MCF 10A (cell line): ENCODE measurements at regions not wholly inside any gene's neighbourhood (a gene's known extent, or its start where the extent isn't known, plus 50 kb on each side); places are given as distances from the start of the nearest gene placed in this dataset.

Experiments used
- BruUV-seq: library from RNA; stranded (reverse); fragments of 400-500 nt; replicated peaks from 2 replicates; lab custom pipeline; 2021; lab: Mats Ljungman, UMichigan
- CTCF ChIA-PET: fragments of 300-600 bp; sonication (Branson Sonifier 250); formaldehyde crosslinking; extraction: SDS; loops from one replicate; lab custom pipeline; 2021; ENCODE audit warnings: antibody characterized with exemption, inconsistent platforms; lab: Yijun Ruan, JAX
- POLR2A ChIA-PET: fragments of 300-600, 350-650 bp; sonication (Branson Sonifier 250); formaldehyde crosslinking; extraction: SDS; loops from one replicate; lab custom pipeline; 2020; ENCODE audit warnings: antibody characterized with exemption, inconsistent platforms; lab: Yijun Ruan, JAX
- DNase-seq: peaks from one replicate; pipeline ENCODE4 v3.0.0-alpha.2; 2018; ENCODE audit not compliant: unreplicated experiment
- H3K27ac Mint-ChIP-seq: one replicate; pipeline ENCODE4 v1.8.0; 2022; ENCODE audit warnings: mild to moderate bottlenecking, low read depth, mixed read lengths; ENCODE audit not compliant: unreplicated experiment
- H3K27me3 Mint-ChIP-seq: one replicate; pipeline ENCODE4 v1.8.0; 2022; ENCODE audit warnings: mixed read lengths; ENCODE audit not compliant: insufficient read depth, unreplicated experiment
- H3K36me3 Mint-ChIP-seq: one replicate; pipeline ENCODE4 v1.8.0; 2022; ENCODE audit warnings: mild to moderate bottlenecking, moderate library complexity, mixed read lengths; ENCODE audit not compliant: insufficient read depth, unreplicated experiment
- H3K4me1 Mint-ChIP-seq: one replicate; pipeline ENCODE4 v1.8.0; 2022; ENCODE audit warnings: mixed read lengths; ENCODE audit not compliant: insufficient read depth, unreplicated experiment
- H3K4me3 Mint-ChIP-seq: one replicate; pipeline ENCODE4 v1.8.0; 2022; ENCODE audit warnings: mild to moderate bottlenecking, moderate library complexity, mixed read lengths; ENCODE audit not compliant: unreplicated experiment
- H3K9me3 Mint-ChIP-seq: one replicate; pipeline ENCODE4 v1.8.0; 2022; ENCODE audit warnings: mixed read lengths; ENCODE audit not compliant: unreplicated experiment
- CTCF ChIP-seq: fragments of 200-600 bp; IDR thresholded peaks from one replicate; pipeline ENCODE4 v1.8.0; 2022; ENCODE audit warnings: antibody characterized with exemption, mild to moderate bottlenecking; ENCODE audit not compliant: unreplicated experiment
- intact Hi-C: fragments of 100-400 bp; cut with micrococcal nuclease; formaldehyde crosslinking; loops from 2 replicates; pipeline ENCODE4 v1.14.1; 2022

GRCh38 chr11:133714471-133715375 is 130.6 kb downstream of the SPATA19 start:
- no TSS peak for BruUV-seq
- Mint-ChIP-seq H3K27me3 (peaks cover 21% of the 10 kb centered on the region), H3K4me3 (no peak overlapping the region), H3K36me3 (no peaks in the 10 kb centered on the region), H3K9me3 (peaks cover 8% of the 10 kb centered on the region), H3K4me1 (no peaks in the 10 kb centered on the region), H3K27ac (no peak overlapping the region)
- POLR2A ChIA-PET: interaction anchor here (0.6 kb wide), 1 partner anchor 17 kb away, joined by 3 read pairs; no protein-coding TSS in a partner anchor
- TF ChIP-seq CTCF: no peak
- CTCF ChIA-PET: no interaction called here
- DNase-seq: no peak
- intact Hi-C loops: no loop called here

- H3K4me3 Mint-ChIP-seq: no peak overlapping the region
- intact Hi-C loops: no loop called here
- H3K27me3 Mint-ChIP-seq: peaks cover 21% of the 10 kb centered on the region
- TF ChIP-seq CTCF: no peak
- CTCF ChIA-PET: no interaction called here
- H3K4me1 Mint-ChIP-seq: no peaks in the 10 kb centered on the region
- POLR2A ChIA-PET: no interaction called here
- H3K9me3 Mint-ChIP-seq: peaks cover 8% of the 10 kb centered on the region
- no peak for DNase-seq
- BruUV-seq: no TSS peak
- no peaks in the 10 kb centered on the region for H3K36me3 Mint-ChIP-seq
- no peak overlapping the region for H3K27ac Mint-ChIP-seq
These were observed 131.5 kb downstream of the SPATA19 start for GRCh38 chr11:133713844-133714243.

GRCh38 chr11:133713406-133713805 is 131.9 kb downstream of the SPATA19 start:
- BruUV-seq: no TSS peak

More at GRCh38 chr11:133713406-133713805, 131.9 kb downstream of the SPATA19 start:
- ChIA-PET CTCF (no interaction called here), POLR2A (no interaction called here)
- peaks cover 21% of the 10 kb centered on the region for H3K27me3 Mint-ChIP-seq
- no peaks in the 10 kb centered on the region for H3K4me1 Mint-ChIP-seq
- intact Hi-C loops: no loop called here
- no peak overlapping the region for H3K4me3 Mint-ChIP-seq
- H3K36me3 Mint-ChIP-seq: no peaks in the 10 kb centered on the region
- no peak for TF ChIP-seq CTCF
- H3K27ac Mint-ChIP-seq: no peak overlapping the region
- no peak for DNase-seq
- peaks cover 8% of the 10 kb centered on the region for H3K9me3 Mint-ChIP-seq
